MG63 (cell line): ENCODE measurements at regions not wholly inside any gene's neighbourhood (a gene's known extent, or its start where the extent isn't known, plus 50 kb on each side); places are given as distances from the start of the nearest gene placed in this dataset.
"Not testable (repeated sequence)": the region's sequence is repeated elsewhere in the genome, so short reads cannot be mapped to it uniquely, and the experiment has no call there.

ENCODE experiments used
- DNase-seq: peaks from one replicate; pipeline ENCODE4 v3.0.0-alpha.2; 2020
- H3K27me3 ChIP-seq: fragments of 250-450 bp; sonication (Bioruptor Pico); 2 replicates; pipeline ENCODE4 v1.5.1; 2020; ENCODE audit warnings: mild to moderate bottlenecking, moderate library complexity
- H3K36me3 ChIP-seq: fragments of 250-450 bp; sonication (Bioruptor Pico); 2 replicates; pipeline ENCODE4 v1.5.1; 2020; ENCODE audit warnings: mild to moderate bottlenecking, moderate library complexity
- H3K4me3 ChIP-seq: fragments of 250-450 bp; sonication (Bioruptor Pico); 2 replicates; pipeline ENCODE4 v1.5.1; 2020; ENCODE audit warnings: mild to moderate bottlenecking, moderate library complexity
- H3K9me3 ChIP-seq: fragments of 250-450 bp; sonication (Bioruptor Pico); 2 replicates; pipeline ENCODE4 v1.5.1; 2020; ENCODE audit warnings: mild to moderate bottlenecking, moderate library complexity

- H3K27me3 ChIP-seq = no peaks in the 10 kb centered on the region
- H3K36me3 ChIP-seq = no peaks in the 10 kb centered on the region
- DNase-seq = no peak
- H3K9me3 ChIP-seq = no peaks in the 10 kb centered on the region
- H3K4me3 ChIP-seq = no peak overlapping the region
Observed at GRCh38 chr13:68895696-68896095, 1211.9 kb upstream of the ATXN8OS start.

GRCh38 chr13:68893721-68894120, 1213.9 kb upstream of the ATXN8OS start:
- H3K4me3 ChIP-seq, H3K27me3 ChIP-seq, H3K36me3 ChIP-seq, DNase-seq, H3K9me3 ChIP-seq: not testable (repeated sequence)

- H3K9me3 ChIP-seq, H3K36me3 ChIP-seq, H3K4me3 ChIP-seq, DNase-seq, H3K27me3 ChIP-seq: not testable (repeated sequence)
Observed at GRCh38 chr13:68892596-68892995, 1215.0 kb upstream of the ATXN8OS start.

GRCh38 chr13:68890101-68890500, 1217.5 kb upstream of the ATXN8OS start:
- H3K27me3 ChIP-seq, DNase-seq, H3K36me3 ChIP-seq, H3K9me3 ChIP-seq, H3K4me3 ChIP-seq: not testable (repeated sequence)

- no peak for DNase-seq
- no peaks in the 10 kb centered on the region for H3K27me3 ChIP-seq
- H3K9me3 ChIP-seq = no peaks in the 10 kb centered on the region
- no peaks in the 10 kb centered on the region for H3K36me3 ChIP-seq
- H3K4me3 ChIP-seq = no peak overlapping the region
Observed at GRCh38 chr13:68888832-68889231, 1218.8 kb upstream of the ATXN8OS start.

GRCh38 chr13:68872338-68872737, 1235.3 kb upstream of the ATXN8OS start:
- no peaks in the 10 kb centered on the region for H3K27me3 ChIP-seq
- no peaks in the 10 kb centered on the region for H3K9me3 ChIP-seq
- no peak for DNase-seq
- no peak overlapping the region for H3K4me3 ChIP-seq
- H3K36me3 ChIP-seq = no peaks in the 10 kb centered on the region

- Histone ChIP-seq H3K36me3 (no peaks in the 10 kb centered on the region), H3K9me3 (no peaks in the 10 kb centered on the region), H3K4me3 (no peak overlapping the region), H3K27me3 (no peaks in the 10 kb centered on the region)
- no peak for DNase-seq
Observed at GRCh38 chr13:68851026-68851425, 1256.6 kb upstream of the ATXN8OS start.

- Histone ChIP-seq H3K9me3 (no peaks in the 10 kb centered on the region), H3K4me3 (no peak overlapping the region), H3K27me3 (no peaks in the 10 kb centered on the region), H3K36me3 (no peaks in the 10 kb centered on the region)
- no peak for DNase-seq
Observed at GRCh38 chr13:68850160-68850559, 1257.5 kb upstream of the ATXN8OS start.

- Histone ChIP-seq H3K36me3 (no peaks in the 10 kb centered on the region), H3K27me3 (no peaks in the 10 kb centered on the region), H3K9me3 (no peaks in the 10 kb centered on the region), H3K4me3 (no peak overlapping the region)
- no peak for DNase-seq
Observed at GRCh38 chr13:68846663-68847062, 1261.0 kb upstream of the ATXN8OS start.

- DNase-seq = no peak
- H3K27me3 ChIP-seq = no peaks in the 10 kb centered on the region
Observed at GRCh38 chr13:68834375-68834774, 1273.3 kb upstream of the ATXN8OS start.

GRCh38 chr13:68816715-68817114, 1290.9 kb upstream of the ATXN8OS start:
- no peaks in the 10 kb centered on the region; the same call in 1 of the 2 replicates for H3K27me3 ChIP-seq
- H3K4me3 ChIP-seq = no peak overlapping the region
- DNase-seq = no peak
- no peaks in the 10 kb centered on the region for H3K9me3 ChIP-seq
- no peaks in the 10 kb centered on the region for H3K36me3 ChIP-seq

More at GRCh38 chr13:68834375-68834774, 1273.3 kb upstream of the ATXN8OS start:
- Histone ChIP-seq H3K36me3 (no peaks in the 10 kb centered on the region), H3K9me3 (no peaks in the 10 kb centered on the region), H3K4me3 (no peak overlapping the region)

- DNase-seq = no peak
- H3K4me3 ChIP-seq = no peak overlapping the region
Observed at GRCh38 chr13:68813180-68813796, 1294.3 kb upstream of the ATXN8OS start.

GRCh38 chr13:68810660-68811059, 1297.0 kb upstream of the ATXN8OS start:
- H3K4me3 ChIP-seq = no peak overlapping the region
- no peaks in the 10 kb centered on the region for H3K36me3 ChIP-seq
- no peak for DNase-seq
- H3K27me3 ChIP-seq = no peaks in the 10 kb centered on the region
- H3K9me3 ChIP-seq = no peaks in the 10 kb centered on the region

More at GRCh38 chr13:68813180-68813796, 1294.3 kb upstream of the ATXN8OS start:
- Histone ChIP-seq H3K27me3 (no peaks in the 10 kb centered on the region), H3K36me3 (no peaks in the 10 kb centered on the region), H3K9me3 (no peaks in the 10 kb centered on the region)

- Histone ChIP-seq H3K36me3 (no peaks in the 10 kb centered on the region), H3K4me3 (no peak overlapping the region), H3K9me3 (no peaks in the 10 kb centered on the region), H3K27me3 (no peaks in the 10 kb centered on the region)
- DNase-seq = no peak
Observed at GRCh38 chr13:68808456-68808855, 1299.2 kb upstream of the ATXN8OS start.

GRCh38 chr13:68806125-68806524, 1301.5 kb upstream of the ATXN8OS start:
- DNase-seq = no peak
- no peaks in the 10 kb centered on the region for H3K27me3 ChIP-seq
- H3K36me3 ChIP-seq = no peaks in the 10 kb centered on the region
- no peak overlapping the region for H3K4me3 ChIP-seq
- H3K9me3 ChIP-seq = no peaks in the 10 kb centered on the region

- no peaks in the 10 kb centered on the region for H3K36me3 ChIP-seq
- DNase-seq = no peak
- H3K9me3 ChIP-seq = no peaks in the 10 kb centered on the region
- H3K27me3 ChIP-seq = no peaks in the 10 kb centered on the region
- no peak overlapping the region for H3K4me3 ChIP-seq
Observed at GRCh38 chr13:68784275-68784674, 1323.4 kb upstream of the ATXN8OS start.

- no peak for DNase-seq
- no peaks in the 10 kb centered on the region for H3K9me3 ChIP-seq
- H3K36me3 ChIP-seq = no peaks in the 10 kb centered on the region
- no peak overlapping the region for H3K4me3 ChIP-seq
- no peaks in the 10 kb centered on the region for H3K27me3 ChIP-seq
Observed at GRCh38 chr13:68759617-68760016, 1348.0 kb upstream of the ATXN8OS start.

- Histone ChIP-seq H3K9me3 (no peaks in the 10 kb centered on the region), H3K36me3 (no peaks in the 10 kb centered on the region), H3K27me3 (no peaks in the 10 kb centered on the region), H3K4me3 (no peak overlapping the region)
- DNase-seq = no peak
Observed at GRCh38 chr13:68749796-68750195, 1357.8 kb upstream of the ATXN8OS start.

- H3K4me3 ChIP-seq = no peak overlapping the region
- H3K9me3 ChIP-seq = no peaks in the 10 kb centered on the region
- H3K36me3 ChIP-seq = no peaks in the 10 kb centered on the region
- H3K27me3 ChIP-seq = no peaks in the 10 kb centered on the region
- DNase-seq = no peak
Observed at GRCh38 chr13:68748038-68748437, 1359.6 kb upstream of the ATXN8OS start.
